OCI-LY3 (cell line): ENCODE measurements at regions not wholly inside any gene's neighbourhood (a gene's known extent, or its start where the extent isn't known, plus 50 kb on each side); places are given as distances from the start of the nearest gene placed in this dataset.
A peak's percentile ranks its signal among the peaks of the same experiment; 100 is the strongest.

Source experiments
- H2AFZ ChIP-seq: fragments of 200-600, 300-600 bp; shearing (Covaris generic); 2 replicates; pipeline ENCODE4 v1.6.0; 2014; ENCODE audit warnings: antibody characterized with exemption, low read depth, low read length
- H3K27ac ChIP-seq: fragments of 200-600, 300-600 bp; sonication (generic); 2 replicates; pipeline ENCODE4 v1.5.1; 2014; ENCODE audit warnings: mild to moderate bottlenecking, low read length, moderate library complexity, mixed read lengths
- H3K27me3 ChIP-seq: fragments of 200-600, 300-600 bp; sonication (generic); 2 replicates; pipeline ENCODE4 v1.6.1; 2014; ENCODE audit warnings: low read depth, low read length, mixed read lengths
- H3K36me3 ChIP-seq: fragments of 200-600, 300-600 bp; sonication (generic); replicated peaks from 2 replicates; pipeline ENCODE3; 2014; ENCODE audit warnings: low read depth, low read length, mixed read lengths
- H3K4me1 ChIP-seq: fragments of 300-600, 200-600 bp; sonication (generic); 2 replicates; pipeline ENCODE4 v1.6.1; 2014; ENCODE audit warnings: low read length, mixed read lengths
- H3K4me2 ChIP-seq: fragments of 200-600, 300-600 bp; sonication (generic); 2 replicates; pipeline ENCODE4 v1.6.1; 2014; ENCODE audit warnings: low read length, mixed read lengths
- H3K4me3 ChIP-seq: fragments of 300-600, 200-600 bp; sonication (generic); 2 replicates; pipeline ENCODE4 v1.5.1; 2014; ENCODE audit warnings: antibody characterized with exemption, mild to moderate bottlenecking, low read length, moderate library complexity
- H3K79me2 ChIP-seq: fragments of 300-600, 200-600 bp; shearing (Covaris generic); 2 replicates; pipeline ENCODE4 v1.6.1; 2014; ENCODE audit warnings: mild to moderate bottlenecking, low read length, mixed read lengths
- H3K9ac ChIP-seq: fragments of 300-600, 200-600 bp; shearing (Covaris generic); 2 replicates; pipeline ENCODE4 v1.6.0; 2014; ENCODE audit warnings: mild to moderate bottlenecking, low read length, moderate library complexity
- H3K9me3 ChIP-seq: fragments of 200-600, 300-600 bp; shearing (Covaris generic); 2 replicates; pipeline ENCODE4 v1.6.1; 2014; ENCODE audit warnings: low read length, mixed read lengths; ENCODE audit not compliant: insufficient read depth
- H4K20me1 ChIP-seq: fragments of 200-600, 300-600 bp; sonication (generic); 2 replicates; pipeline ENCODE4 v1.6.1; 2016; ENCODE audit warnings: low read length, mixed read lengths; ENCODE audit not compliant: insufficient read depth
- EZH2phosphoT487 ChIP-seq: fragments of 200-600 bp; shearing (Covaris generic); IDR thresholded peaks from 2 replicates; pipeline ENCODE4 v1.6.1; 2018; ENCODE audit warnings: antibody characterized with exemption, mixed run types, low read depth
- TF ChIP-seq, protein P1 (sequence below): fragments of 200-600, 300-600 bp; sonication (generic); IDR thresholded peaks from 2 replicates; pipeline ENCODE4 v1.5.1; 2014; ENCODE audit warnings: antibody characterized with exemption, low read length, low read depth

DNA sequence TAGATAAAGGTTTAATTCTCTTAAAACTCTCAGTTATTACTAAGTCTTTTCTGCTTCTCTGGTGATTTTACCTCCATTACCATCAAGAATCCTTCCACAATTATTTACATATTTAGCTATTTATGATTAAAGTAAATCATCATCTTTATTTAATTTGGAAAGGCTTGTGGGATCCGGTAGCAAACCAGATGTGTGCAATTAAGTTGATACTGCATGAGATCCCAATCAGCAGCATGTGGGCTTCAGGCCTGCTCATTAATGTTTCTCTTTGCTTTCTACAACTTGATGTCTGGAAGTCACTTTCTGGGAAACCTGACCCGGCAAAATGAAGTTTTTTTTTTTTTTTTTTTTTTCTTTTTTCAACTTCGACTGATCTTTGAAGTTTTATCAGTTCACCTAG, 558.4 kb upstream of the ANO5 start:
- H4K20me1 ChIP-seq, result no peaks in the 10 kb centered on the region
- no peaks in the 10 kb centered on the region for H3K9me3 ChIP-seq
- H3K4me3 ChIP-seq, result no peak overlapping the region
- no peaks in the 10 kb centered on the region for H3K27me3 ChIP-seq
- no peaks in the 10 kb centered on the region for H3K36me3 ChIP-seq
- no peak overlapping the region for H3K9ac ChIP-seq
- no peaks in the 10 kb centered on the region for H3K79me2 ChIP-seq
- no peak overlapping the region for H3K27ac ChIP-seq
- TF ChIP-seq EZH2phosphoT487, result no peak
- TF ChIP-seq, protein P1, sequence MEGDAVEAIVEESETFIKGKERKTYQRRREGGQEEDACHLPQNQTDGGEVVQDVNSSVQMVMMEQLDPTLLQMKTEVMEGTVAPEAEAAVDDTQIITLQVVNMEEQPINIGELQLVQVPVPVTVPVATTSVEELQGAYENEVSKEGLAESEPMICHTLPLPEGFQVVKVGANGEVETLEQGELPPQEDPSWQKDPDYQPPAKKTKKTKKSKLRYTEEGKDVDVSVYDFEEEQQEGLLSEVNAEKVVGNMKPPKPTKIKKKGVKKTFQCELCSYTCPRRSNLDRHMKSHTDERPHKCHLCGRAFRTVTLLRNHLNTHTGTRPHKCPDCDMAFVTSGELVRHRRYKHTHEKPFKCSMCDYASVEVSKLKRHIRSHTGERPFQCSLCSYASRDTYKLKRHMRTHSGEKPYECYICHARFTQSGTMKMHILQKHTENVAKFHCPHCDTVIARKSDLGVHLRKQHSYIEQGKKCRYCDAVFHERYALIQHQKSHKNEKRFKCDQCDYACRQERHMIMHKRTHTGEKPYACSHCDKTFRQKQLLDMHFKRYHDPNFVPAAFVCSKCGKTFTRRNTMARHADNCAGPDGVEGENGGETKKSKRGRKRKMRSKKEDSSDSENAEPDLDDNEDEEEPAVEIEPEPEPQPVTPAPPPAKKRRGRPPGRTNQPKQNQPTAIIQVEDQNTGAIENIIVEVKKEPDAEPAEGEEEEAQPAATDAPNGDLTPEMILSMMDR, result no peak
- no peak overlapping the region for H3K4me2 ChIP-seq
- no peak overlapping the region for H2AFZ ChIP-seq
- peaks cover 57% of the 10 kb centered on the region for H3K4me1 ChIP-seq

GRCh38 chr11:21634956-21635355, 557.9 kb upstream of the ANO5 start:
- no peaks in the 10 kb centered on the region for H3K27me3 ChIP-seq
- H3K9me3 ChIP-seq, result no peaks in the 10 kb centered on the region
- H2AFZ ChIP-seq, result no peak overlapping the region
- no peaks in the 10 kb centered on the region for H4K20me1 ChIP-seq
- H3K27ac ChIP-seq, result peak overlapping the region; percentile 51
- no peaks in the 10 kb centered on the region for H3K36me3 ChIP-seq
- no peak overlapping the region for H3K9ac ChIP-seq
- peaks cover 57% of the 10 kb centered on the region for H3K4me1 ChIP-seq
- no peaks in the 10 kb centered on the region for H3K79me2 ChIP-seq
- TF ChIP-seq, protein P1, result no peak
- TF ChIP-seq EZH2phosphoT487, result no peak
- peak overlapping the region; percentile 55 for H3K4me2 ChIP-seq
- peak overlapping the region; percentile 21; the same call in 1 of the 2 replicates for H3K4me3 ChIP-seq

DNA sequence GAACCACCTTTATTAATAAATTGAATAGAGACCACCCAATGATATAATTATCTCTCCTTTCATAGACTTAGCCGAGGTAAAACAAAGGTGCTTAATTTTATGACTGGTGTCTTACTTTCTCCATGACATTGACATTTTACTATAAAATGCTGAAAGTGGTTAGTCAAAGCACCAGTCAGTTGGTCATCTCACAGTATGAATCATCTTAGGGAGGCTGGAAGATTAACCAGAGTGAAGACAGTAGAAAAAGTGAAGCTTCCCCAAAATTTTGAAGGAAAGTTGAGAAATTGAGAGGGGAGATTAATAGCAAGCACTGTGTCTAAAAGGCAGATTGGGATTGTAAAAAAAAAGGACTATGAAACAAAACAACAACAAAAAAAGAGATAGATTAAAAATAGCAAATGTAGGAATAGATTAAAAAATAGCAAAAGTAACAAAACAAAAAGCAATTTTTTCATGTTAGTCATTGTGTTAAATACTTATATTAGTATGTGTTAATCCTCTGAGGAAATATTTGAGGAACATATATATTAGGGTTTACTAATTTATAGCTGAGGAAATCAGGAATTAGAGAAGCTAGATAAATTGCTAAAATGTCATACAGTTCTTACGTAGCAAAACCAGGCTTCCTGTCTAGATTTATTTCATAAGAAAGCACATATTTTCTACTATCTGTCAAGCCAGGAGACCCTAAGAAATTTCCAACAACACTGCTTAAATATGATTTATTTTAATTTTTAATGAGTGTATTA, 557.3 kb upstream of the ANO5 start:
- peak overlapping the region; percentile 21; the same call in 1 of the 2 replicates for H3K4me3 ChIP-seq
- peak overlapping the region; percentile 55 for H3K4me2 ChIP-seq
- no peaks in the 10 kb centered on the region for H3K36me3 ChIP-seq
- no peak overlapping the region for H2AFZ ChIP-seq
- no peaks in the 10 kb centered on the region for H3K9me3 ChIP-seq
- H4K20me1 ChIP-seq, result no peaks in the 10 kb centered on the region
- H3K27me3 ChIP-seq, result no peaks in the 10 kb centered on the region
- H3K79me2 ChIP-seq, result no peaks in the 10 kb centered on the region
- peaks cover 57% of the 10 kb centered on the region for H3K4me1 ChIP-seq
- no peak overlapping the region for H3K9ac ChIP-seq
- TF ChIP-seq, protein P1, result no peak
- no peak for TF ChIP-seq EZH2phosphoT487
- H3K27ac ChIP-seq, result peak overlapping the region; percentile 51

DNA sequence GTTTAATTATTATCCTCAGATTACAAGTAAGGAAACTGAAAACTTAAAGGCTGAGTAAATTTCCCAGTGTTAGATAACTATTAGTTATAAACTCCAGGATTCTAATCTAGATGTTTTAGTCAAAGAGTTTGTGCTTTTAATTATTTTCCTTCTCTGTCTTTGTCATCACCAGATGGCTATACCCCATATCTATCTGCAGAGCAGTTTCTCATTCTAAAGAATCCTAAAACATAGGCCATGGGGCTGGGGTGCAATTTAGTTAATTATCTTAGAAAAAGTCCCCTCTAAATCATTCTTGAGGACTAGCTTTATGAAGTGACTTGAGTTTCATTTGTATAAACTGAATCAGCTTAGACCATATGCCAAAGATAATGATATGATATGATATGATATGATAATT, 556.3 kb upstream of the ANO5 start:
- H3K4me3 ChIP-seq, result no peak overlapping the region
- no peaks in the 10 kb centered on the region for H3K27me3 ChIP-seq
- peak overlapping the region; percentile 55 for H3K4me2 ChIP-seq
- no peaks in the 10 kb centered on the region for H4K20me1 ChIP-seq
- peaks cover 57% of the 10 kb centered on the region for H3K4me1 ChIP-seq
- peak overlapping the region; percentile 51 for H3K27ac ChIP-seq
- no peaks in the 10 kb centered on the region for H3K79me2 ChIP-seq
- no peak overlapping the region for H2AFZ ChIP-seq
- H3K36me3 ChIP-seq, result no peaks in the 10 kb centered on the region
- H3K9me3 ChIP-seq, result no peaks in the 10 kb centered on the region
- H3K9ac ChIP-seq, result no peak overlapping the region
- no peak for TF ChIP-seq EZH2phosphoT487
- TF ChIP-seq, protein P1, result no peak
